ENCODE measurements at regions not wholly inside any gene's neighbourhood (a gene's known extent, or its start where the extent isn't known, plus 50 kb on each side); places are given as distances from the start of the nearest gene placed in this dataset.
"Not testable (repeated sequence)": the region's sequence is repeated elsewhere in the genome, so short reads cannot be mapped to it uniquely, and the experiment has no call there.

DNA sequence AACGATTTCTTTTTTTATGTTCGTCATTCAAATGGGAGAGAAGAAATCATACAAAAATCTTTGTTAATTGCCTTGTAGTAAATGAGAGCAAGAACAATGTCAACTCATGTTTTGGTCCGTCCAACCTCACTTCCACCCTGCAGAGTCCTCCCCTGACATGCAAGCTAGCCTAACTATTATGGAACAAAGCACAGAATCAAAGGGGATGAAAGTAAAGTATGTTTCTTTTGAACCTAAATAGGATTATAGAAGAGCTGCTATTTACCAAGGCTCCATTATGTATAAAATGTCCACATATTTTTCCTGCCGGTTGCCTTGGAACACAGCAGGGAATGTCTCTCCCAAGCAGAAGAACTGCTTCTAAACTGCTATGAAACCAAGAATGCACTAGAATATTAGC lies 161.1 kb downstream of the MRPS30 start:
- H3K4me3 ChIP-seq = no peak overlapping the region
- H3K4me1 ChIP-seq = no peaks in the 10 kb centered on the region
- peaks cover 0 to 6% (median 0%) of the 10 kb centered on the region in 4 donors for H3K9me3 ChIP-seq
- DNase-seq = no peak
- H3K27ac ChIP-seq = no peak overlapping the region
- H3K27me3 ChIP-seq = no peaks in the 10 kb centered on the region
- no peaks in the 10 kb centered on the region for H3K36me3 ChIP-seq
- TF ChIP-seq, protein P1, sequence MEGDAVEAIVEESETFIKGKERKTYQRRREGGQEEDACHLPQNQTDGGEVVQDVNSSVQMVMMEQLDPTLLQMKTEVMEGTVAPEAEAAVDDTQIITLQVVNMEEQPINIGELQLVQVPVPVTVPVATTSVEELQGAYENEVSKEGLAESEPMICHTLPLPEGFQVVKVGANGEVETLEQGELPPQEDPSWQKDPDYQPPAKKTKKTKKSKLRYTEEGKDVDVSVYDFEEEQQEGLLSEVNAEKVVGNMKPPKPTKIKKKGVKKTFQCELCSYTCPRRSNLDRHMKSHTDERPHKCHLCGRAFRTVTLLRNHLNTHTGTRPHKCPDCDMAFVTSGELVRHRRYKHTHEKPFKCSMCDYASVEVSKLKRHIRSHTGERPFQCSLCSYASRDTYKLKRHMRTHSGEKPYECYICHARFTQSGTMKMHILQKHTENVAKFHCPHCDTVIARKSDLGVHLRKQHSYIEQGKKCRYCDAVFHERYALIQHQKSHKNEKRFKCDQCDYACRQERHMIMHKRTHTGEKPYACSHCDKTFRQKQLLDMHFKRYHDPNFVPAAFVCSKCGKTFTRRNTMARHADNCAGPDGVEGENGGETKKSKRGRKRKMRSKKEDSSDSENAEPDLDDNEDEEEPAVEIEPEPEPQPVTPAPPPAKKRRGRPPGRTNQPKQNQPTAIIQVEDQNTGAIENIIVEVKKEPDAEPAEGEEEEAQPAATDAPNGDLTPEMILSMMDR (IDR thresholded peaks at IDR 0.05) = no peak

DNA sequence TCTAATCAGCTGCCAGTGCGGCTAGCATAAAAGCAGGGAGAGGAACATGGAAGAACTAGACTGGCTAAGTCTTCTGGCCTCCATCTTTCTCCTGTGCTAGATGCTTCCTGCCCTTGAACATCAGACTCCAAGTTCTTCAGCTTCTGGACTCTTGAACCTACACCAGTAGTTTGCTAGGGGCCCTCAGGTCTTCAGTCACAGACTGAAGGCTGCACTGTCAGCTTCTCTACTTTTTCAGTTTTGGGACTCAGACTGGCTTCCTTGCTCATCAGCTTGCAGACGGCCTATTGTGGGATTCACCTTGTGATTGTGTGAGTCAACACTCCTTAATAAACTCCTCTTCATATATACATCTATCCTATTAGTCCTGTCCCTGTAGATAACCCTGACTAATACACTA lies 162.2 kb downstream of the MRPS30 start:
- H3K27me3 ChIP-seq, H3K4me3 ChIP-seq, H3K4me1 ChIP-seq, DNase-seq, H3K36me3 ChIP-seq, H3K27ac ChIP-seq: not testable (repeated sequence)
- peaks cover 0 to 11% (median 0%) of the 10 kb centered on the region in 4 donors for H3K9me3 ChIP-seq

DNA sequence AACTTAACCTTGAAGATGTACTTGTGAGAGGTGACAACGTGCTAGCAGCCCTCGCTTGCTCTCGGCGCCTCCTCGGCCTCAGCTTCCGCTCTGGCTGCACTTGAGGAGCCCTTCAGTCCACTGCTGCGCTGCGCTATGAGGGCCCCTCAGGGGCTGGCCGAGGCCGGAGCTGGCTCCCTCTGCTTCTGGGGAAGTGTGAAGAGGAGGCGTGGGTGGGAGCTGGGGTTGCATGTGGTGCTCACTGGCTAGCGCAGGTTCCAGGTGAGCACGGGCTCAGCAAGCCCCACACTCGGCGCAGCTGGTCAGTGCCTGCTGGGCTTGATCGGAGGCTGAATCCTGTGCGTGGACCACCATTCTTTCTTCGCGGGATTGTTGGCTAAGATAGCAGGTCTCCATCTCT lies 166.1 kb downstream of the MRPS30 start:
- Histone ChIP-seq H3K9me3 (peaks cover 0 to 11% (median 0%) of the 10 kb centered on the region in 4 donors), H3K27ac (no peak overlapping the region), H3K4me1 (no peaks in the 10 kb centered on the region), H3K4me3 (no peak overlapping the region), H3K36me3 (no peaks in the 10 kb centered on the region), H3K27me3 (no peaks in the 10 kb centered on the region)
- no peak for DNase-seq
- TF ChIP-seq, protein P1 (IDR thresholded peaks at IDR 0.05) = no peak
- no peak for TF ChIP-seq POLR2A (IDR thresholded peaks at IDR 0.05)

DNA sequence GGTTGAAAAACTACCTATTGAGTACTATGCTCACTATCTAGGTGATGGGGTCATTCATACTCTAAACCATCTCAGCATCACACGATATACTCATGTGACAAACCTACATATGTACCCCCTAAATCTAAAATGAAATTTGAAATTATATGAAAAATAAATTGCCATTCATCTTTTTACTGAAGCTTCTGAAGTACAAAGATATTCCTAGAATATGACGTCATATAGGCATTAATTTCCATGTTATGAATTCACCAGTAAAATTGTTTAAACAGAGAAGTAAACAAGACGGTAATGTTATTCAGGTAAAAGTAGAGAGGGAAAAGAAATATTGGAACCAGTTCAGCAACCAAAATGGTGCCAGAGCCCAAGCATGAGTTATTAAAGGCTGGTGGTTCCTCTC lies 173.0 kb downstream of the MRPS30 start:
- Histone ChIP-seq H3K27me3 (no peaks in the 10 kb centered on the region), H3K4me3 (no peak overlapping the region), H3K4me1 (no peaks in the 10 kb centered on the region), H3K27ac (no peak overlapping the region), H3K9me3 (peaks cover 0 to 16% (median 0%) of the 10 kb centered on the region in 4 donors), H3K36me3 (no peaks in the 10 kb centered on the region)
- no peak for DNase-seq
- TF ChIP-seq, protein P1 (IDR thresholded peaks at IDR 0.05) = no peak
- TF ChIP-seq POLR2A (IDR thresholded peaks at IDR 0.05) = no peak

DNA sequence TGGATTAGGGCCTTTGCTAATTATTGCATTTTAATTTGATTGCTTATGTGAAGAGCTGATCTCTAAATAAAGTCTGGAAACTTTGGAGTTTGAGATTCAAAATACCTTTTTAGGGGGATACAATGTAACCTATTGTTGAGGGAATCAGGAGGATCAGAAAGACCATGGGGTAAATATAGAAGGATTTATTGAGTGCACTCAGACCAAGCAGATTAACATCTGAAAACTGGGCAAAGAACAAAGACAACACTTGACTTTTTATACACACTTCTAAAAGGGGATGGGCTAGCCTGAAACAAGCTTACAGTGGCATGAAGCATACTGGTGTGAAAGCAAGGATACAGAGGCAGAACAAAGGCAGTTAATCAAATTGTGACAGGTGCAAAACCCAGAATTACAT lies 174.3 kb downstream of the MRPS30 start:
- H3K4me3 ChIP-seq = no peak overlapping the region
- H3K27ac ChIP-seq = no peak overlapping the region
- H3K36me3 ChIP-seq = no peaks in the 10 kb centered on the region
- no peaks in the 10 kb centered on the region for H3K27me3 ChIP-seq
- no peaks in the 10 kb centered on the region for H3K4me1 ChIP-seq
- no peak for TF ChIP-seq POLR2A (IDR thresholded peaks at IDR 0.05)
- TF ChIP-seq, protein P1 (IDR thresholded peaks at IDR 0.05) = no peak
- no peak for DNase-seq
- peaks cover 0 to 16% (median 0%) of the 10 kb centered on the region in 4 donors for H3K9me3 ChIP-seq

DNA sequence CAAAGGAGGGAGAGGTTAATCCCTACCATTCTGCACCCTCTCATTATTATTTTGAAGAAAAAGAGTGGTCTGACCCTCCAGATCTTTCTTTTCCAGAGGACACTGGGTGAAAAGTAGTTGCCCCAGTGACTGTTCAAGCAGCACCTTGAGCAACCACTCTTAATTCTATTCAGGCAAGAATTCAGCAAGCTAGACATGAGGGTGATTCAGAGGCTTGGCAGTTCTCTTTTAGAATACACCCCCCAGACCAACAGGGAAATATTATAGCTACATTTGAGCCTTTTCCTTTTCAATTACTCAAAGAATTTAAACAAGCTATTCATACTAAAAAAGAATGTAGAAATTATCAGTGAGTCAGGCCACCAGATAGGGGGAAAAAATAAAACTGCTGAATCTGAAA lies 178.3 kb downstream of the MRPS30 start:
- H3K36me3 ChIP-seq = no peaks in the 10 kb centered on the region
- H3K9me3 ChIP-seq = peaks cover 0 to 39% (median 0%) of the 10 kb centered on the region in 4 donors
- H3K27ac ChIP-seq = no peak overlapping the region
- TF ChIP-seq POLR2A (IDR thresholded peaks at IDR 0.05) = no peak
- TF ChIP-seq, protein P1 (IDR thresholded peaks at IDR 0.05) = no peak
- no peak overlapping the region for H3K4me3 ChIP-seq
- no peaks in the 10 kb centered on the region for H3K27me3 ChIP-seq
- no peak for DNase-seq
- no peaks in the 10 kb centered on the region for H3K4me1 ChIP-seq

Measured in Peyer's patch (tissue), 4 donors.